ENCODE measurements at regions not wholly inside any gene's neighbourhood (a gene's known extent, or its start where the extent isn't known, plus 50 kb on each side); places are given as distances from the start of the nearest gene placed in this dataset.

GRCh38 chr16:81172769-81173658 is 65.5 kb upstream of the BCO1 start:
- Histone ChIP-seq H4K20me1 (ENCODE audit: control insufficient read depth, insufficient read depth, insufficient read length) (no peaks in the 10 kb centered on the region), H4K91ac (ENCODE audit: insufficient read length, low read depth, low read length) (no peak overlapping the region), H3K56ac (ENCODE audit: insufficient read length, low read depth, low read length) (no peak overlapping the region), H2BK12ac (ENCODE audit: insufficient read length, low read depth, low read length) (no peak overlapping the region), H3K4me2 (ENCODE audit: insufficient read depth, insufficient read length, low read length) (no peak overlapping the region), H3K23me2 (ENCODE audit: insufficient read length, low read depth, low read length, poor library complexity, severe bottlenecking) (no peaks in the 10 kb centered on the region), H4K8ac (replicated peaks; ENCODE audit: insufficient read length, low read depth, low read length) (no peak overlapping the region), H3K14ac (ENCODE audit: insufficient read depth, low read length) (no peak overlapping the region), H2BK120ac (ENCODE audit: low read depth, low read length, poor library complexity, severe bottlenecking) (no peak overlapping the region), H2BK15ac (ENCODE audit: low read depth, low read length) (no peak overlapping the region), H3T11ph (ENCODE audit: low read length) (no peak overlapping the region), H3K23ac (ENCODE audit: insufficient read length, low read depth, low read length) (no peak overlapping the region), H3K27me3 (ENCODE audit: insufficient read depth, low read length) (no peaks in the 10 kb centered on the region), H2BK5ac (ENCODE audit: insufficient read length, low read length) (no peak overlapping the region), H3K9ac (ENCODE audit: extremely low read depth, insufficient read length, low read length) (no peak overlapping the region), H3K79me2 (ENCODE audit: insufficient read depth, low read length) (no peaks in the 10 kb centered on the region), H3K9me3 (ENCODE audit: control insufficient read depth, low read depth, low read length) (no peaks in the 10 kb centered on the region), H3K18ac (ENCODE audit: insufficient read length, low read depth, low read length) (no peak overlapping the region), H2AK5ac (ENCODE audit: insufficient read length, low read length) (no peak overlapping the region), H2BK20ac (ENCODE audit: low read depth, low read length, poor library complexity, severe bottlenecking) (no peak overlapping the region), H3K27ac (ENCODE audit: insufficient read length, low read depth, low read length) (no peak overlapping the region), H3K4ac (ENCODE audit: low read depth, low read length) (no peak overlapping the region), H4K5ac (ENCODE audit: insufficient read length, low read depth, low read length) (no peak overlapping the region), H2AFZ (ENCODE audit: low read length) (no peak overlapping the region), H3K79me1 (ENCODE audit: insufficient read depth, low read depth, low read length, poor library complexity, severe bottlenecking) (no peaks in the 10 kb centered on the region), H3K4me1 (ENCODE audit: insufficient read depth, low read length) (no peaks in the 10 kb centered on the region)
- Mint-ChIP-seq H3K27me3 (ENCODE audit: low read depth) (peaks cover 2% of the 10 kb centered on the region), H3K4me3 (no peak overlapping the region), H3K36me3 (ENCODE audit: insufficient read depth in 1 of 3, low read depth in 3 of 3) (no peaks in the 10 kb centered on the region), H3K4me1 (0 out of 4 replicates have a peak, but pooled peaks cover 0 to 2% of the 10 kb centered on the region in 2 experiments), H3K9me3 (no peaks in the 10 kb centered on the region), H3K27ac (no peak overlapping the region; a peak in 1 of 7 replicates)
- DNase-seq, result no peak
- WGBS (ENCODE audit: extremely low coverage, insufficient read length, low lambda C conversion rate), result 100% methylated on average over 1 of the region's 13 CpGs
- TF ChIP-seq CTCF (conservative IDR thresholded peaks at IDR 0.05), result no peak

Data from H9 (cell line).